Coronary artery (tissue), 2 donors: ENCODE measurements at regions not wholly inside any gene's neighbourhood (a gene's known extent, or its start where the extent isn't known, plus 50 kb on each side); places are given as distances from the start of the nearest gene placed in this dataset.

Experiments
- DNase-seq: peaks from one replicate; pipeline ENCODE4 v3.0.0-alpha.2; 2017; ENCODE audit warnings: low spot score
- H3K27ac ChIP-seq, 2 donors: fragments of 200-600 bp; sonication (generic); one replicate each; pipeline ENCODE4 v1.5.1; 2016 to 2019
- H3K4me3 ChIP-seq: fragments of 200-600 bp; sonication (generic); 2 replicates; pipeline ENCODE4 v1.5.1; 2016; ENCODE audit warnings: mild to moderate bottlenecking, moderate library complexity
- TF ChIP-seq, protein P1 (sequence below): fragments of 200-600 bp; sonication (generic); IDR thresholded peaks from one replicate; pipeline ENCODE4 v1.5.1; 2019; ENCODE audit warnings: antibody characterized with exemption

DNA sequence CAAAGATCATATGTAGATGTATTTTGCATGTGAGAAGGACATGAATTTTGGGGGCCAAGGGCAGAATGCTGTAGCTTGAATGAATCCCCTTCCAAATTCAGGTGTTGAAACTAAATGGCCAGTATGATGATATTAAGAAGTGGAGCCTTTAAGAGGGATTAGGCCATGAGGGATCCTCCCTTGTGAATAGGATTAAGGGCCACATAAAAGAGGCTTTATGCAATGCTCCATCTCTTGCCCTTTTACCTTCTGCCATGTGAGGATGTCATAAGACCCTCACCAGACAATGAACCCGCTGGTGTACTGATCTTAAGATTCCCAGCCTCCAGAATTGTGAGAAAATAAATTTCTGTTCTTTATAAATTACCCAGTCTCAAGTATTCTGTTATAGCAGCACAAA, 206.1 kb downstream of the YTHDC2 start:
- H3K4me3 ChIP-seq = no peak overlapping the region
- DNase-seq = no peak
- H3K27ac ChIP-seq = no peak overlapping the region
- TF ChIP-seq, protein P1, sequence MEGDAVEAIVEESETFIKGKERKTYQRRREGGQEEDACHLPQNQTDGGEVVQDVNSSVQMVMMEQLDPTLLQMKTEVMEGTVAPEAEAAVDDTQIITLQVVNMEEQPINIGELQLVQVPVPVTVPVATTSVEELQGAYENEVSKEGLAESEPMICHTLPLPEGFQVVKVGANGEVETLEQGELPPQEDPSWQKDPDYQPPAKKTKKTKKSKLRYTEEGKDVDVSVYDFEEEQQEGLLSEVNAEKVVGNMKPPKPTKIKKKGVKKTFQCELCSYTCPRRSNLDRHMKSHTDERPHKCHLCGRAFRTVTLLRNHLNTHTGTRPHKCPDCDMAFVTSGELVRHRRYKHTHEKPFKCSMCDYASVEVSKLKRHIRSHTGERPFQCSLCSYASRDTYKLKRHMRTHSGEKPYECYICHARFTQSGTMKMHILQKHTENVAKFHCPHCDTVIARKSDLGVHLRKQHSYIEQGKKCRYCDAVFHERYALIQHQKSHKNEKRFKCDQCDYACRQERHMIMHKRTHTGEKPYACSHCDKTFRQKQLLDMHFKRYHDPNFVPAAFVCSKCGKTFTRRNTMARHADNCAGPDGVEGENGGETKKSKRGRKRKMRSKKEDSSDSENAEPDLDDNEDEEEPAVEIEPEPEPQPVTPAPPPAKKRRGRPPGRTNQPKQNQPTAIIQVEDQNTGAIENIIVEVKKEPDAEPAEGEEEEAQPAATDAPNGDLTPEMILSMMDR = no peak

DNA sequence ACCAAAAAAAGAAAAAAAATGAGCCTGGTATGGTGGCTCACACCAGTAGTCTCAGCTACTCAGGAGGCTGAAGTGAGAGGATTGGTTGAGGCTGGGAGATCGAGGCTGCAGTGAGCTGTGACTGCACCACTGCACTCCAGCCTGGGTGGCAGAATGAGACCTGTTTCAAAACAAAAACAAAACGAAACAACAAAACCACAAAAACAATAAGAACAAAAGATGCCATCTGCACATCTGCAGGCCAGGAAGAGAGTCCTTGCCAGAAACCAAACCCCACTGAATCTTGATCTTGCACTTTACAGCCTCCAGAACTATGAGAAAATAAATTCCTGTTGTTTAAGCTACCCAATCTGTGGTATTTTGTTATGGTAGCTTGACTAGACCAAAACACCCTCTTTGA, 207.7 kb downstream of the YTHDC2 start:
- no peak for DNase-seq
- TF ChIP-seq, protein P1 = no peak
- Histone ChIP-seq H3K4me3 (no peak overlapping the region), H3K27ac (no peak overlapping the region)

DNA sequence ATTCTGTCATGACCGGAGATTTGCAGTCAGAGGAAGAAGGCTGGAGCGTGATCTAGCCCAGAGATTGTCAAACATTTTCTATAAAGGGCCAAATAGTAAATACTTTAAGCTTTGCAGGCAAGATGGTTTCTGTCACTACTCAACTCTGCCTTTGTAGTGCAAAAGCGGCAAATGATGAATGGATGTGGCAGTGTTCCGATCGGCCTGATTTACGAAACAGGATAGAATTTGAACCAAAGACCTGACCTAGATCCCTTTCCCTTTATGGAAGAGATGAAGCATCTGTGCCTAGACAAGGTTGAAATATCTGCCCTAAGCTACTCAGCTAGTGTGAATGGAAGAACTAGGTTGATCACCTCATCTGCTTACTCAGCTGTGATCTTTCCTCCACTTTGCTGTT, 209.5 kb downstream of the YTHDC2 start:
- DNase-seq = no peak
- TF ChIP-seq, protein P1 = no peak

DNA sequence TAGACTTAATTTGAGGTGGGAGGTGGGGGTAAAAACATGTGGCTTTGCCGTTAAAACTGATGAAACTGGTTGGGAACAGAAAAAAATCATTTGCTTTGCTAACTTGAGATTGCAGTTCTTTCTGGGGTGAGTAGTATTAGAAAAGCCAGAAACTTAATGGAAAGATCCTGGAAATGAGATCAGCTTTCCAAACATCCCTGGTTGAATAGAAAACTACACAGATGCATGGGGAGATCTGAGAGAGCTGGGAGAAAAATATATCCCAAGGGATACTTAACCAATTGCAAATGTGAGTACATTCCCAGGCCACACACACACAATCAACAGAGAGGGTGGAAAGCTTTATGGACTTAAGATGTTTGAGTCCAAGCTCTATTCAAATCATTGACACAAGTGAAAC, 222.3 kb downstream of the YTHDC2 start:
- TF ChIP-seq, protein P1 = no peak
- no peak overlapping the region for H3K27ac ChIP-seq
- no peak overlapping the region for H3K4me3 ChIP-seq
- DNase-seq = no peak

More for the DNA sequence above, 209.5 kb downstream of the YTHDC2 start:
- no peak overlapping the region for H3K4me3 ChIP-seq
- H3K27ac ChIP-seq = no peak overlapping the region

DNA sequence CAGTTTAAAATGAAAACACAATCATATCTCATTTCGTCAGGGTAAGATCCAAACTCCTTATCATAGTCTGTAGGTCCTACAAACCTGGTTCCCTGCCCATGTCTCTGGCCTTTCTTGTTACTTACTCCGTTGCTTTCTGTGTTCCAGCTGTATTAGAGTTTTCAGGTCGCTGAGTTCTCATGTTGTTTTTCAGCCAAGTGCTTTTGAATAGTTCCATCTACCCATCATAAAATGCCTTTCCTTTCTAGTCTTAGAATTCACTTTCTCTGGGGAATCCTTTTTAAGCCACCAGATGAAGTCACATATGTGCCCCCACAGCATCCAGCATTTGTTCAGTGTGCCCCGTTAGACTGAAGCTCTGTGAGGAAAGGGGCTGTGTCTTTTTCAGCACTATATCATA, 228.7 kb downstream of the YTHDC2 start:
- Histone ChIP-seq H3K4me3 (no peak overlapping the region), H3K27ac (no peak overlapping the region)
- TF ChIP-seq, protein P1 = no peak
- no peak for DNase-seq

DNA sequence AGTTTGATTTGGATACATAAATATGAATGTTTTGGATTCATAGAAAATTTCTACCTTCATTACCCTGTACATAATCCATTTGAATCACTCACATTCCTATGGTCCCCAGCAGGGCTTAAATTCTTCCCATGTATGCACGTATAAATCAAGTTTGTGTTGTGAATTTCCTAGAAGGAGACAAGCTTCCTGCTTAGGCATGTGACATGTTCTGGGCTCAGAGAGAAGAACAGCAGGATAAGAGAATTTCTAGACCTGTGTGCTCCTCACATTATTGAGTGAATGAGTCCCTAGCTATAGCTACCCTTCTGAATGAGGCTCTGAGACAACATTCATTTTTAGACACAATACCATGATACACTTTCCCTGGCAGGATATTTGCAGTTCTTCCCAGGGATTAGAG, 229.1 kb downstream of the YTHDC2 start:
- H3K4me3 ChIP-seq = no peak overlapping the region
- H3K27ac ChIP-seq = no peak overlapping the region
- no peak for DNase-seq
- TF ChIP-seq, protein P1 = no peak

DNA sequence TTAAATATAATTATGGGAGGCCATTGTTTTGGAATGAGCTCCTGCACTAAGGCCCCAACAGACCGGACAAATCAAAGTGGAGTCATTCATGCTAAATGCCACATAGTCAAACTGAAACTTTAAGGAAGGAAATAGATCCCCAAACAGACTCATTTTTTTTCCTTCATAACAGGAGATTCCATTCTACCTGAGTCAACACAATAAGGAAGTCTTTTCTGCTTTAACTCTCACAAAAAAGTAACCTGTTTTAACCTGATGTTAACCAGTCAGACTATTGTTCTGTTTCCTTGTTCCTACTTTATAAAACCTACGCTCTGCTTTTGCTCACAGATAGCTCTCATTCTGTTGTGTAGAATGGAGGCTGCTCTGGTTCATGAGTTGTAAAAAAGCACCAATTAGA, 234.9 kb downstream of the YTHDC2 start:
- TF ChIP-seq, protein P1 = no peak
- H3K4me3 ChIP-seq = no peak overlapping the region
- DNase-seq = no peak
- no peak overlapping the region for H3K27ac ChIP-seq
